PFSK-1 (cell line): ENCODE measurements at regions not wholly inside any gene's neighbourhood (a gene's known extent, or its start where the extent isn't known, plus 50 kb on each side); places are given as distances from the start of the nearest gene placed in this dataset.

Experiments
- FOXP2 ChIP-seq: optimal IDR thresholded peaks from 2 replicates; pipeline ENCODE3; 2011; ENCODE audit warnings: borderline replicate concordance, control low read depth, inconsistent platforms; ENCODE audit not compliant: insufficient read depth; ENCODE audit errors: extremely low read length, extremely low read depth
- POLR2AphosphoS5 ChIP-seq: IDR thresholded peaks from 2 replicates; pipeline ENCODE4 v1.6.1; 2012; ENCODE audit warnings: low read depth, mild to moderate bottlenecking, control low read depth, low read length, moderate library complexity
- SIN3A ChIP-seq: IDR thresholded peaks from 2 replicates; pipeline ENCODE4 v1.6.1; 2012; ENCODE audit warnings: mild to moderate bottlenecking, low read length, moderate library complexity, borderline replicate concordance; ENCODE audit not compliant: insufficient read depth
- TAF1 ChIP-seq: IDR thresholded peaks from 2 replicates; pipeline ENCODE4 v1.6.1; 2012; ENCODE audit warnings: low read length, control low read depth, borderline replicate concordance; ENCODE audit not compliant: insufficient read depth
- TF ChIP-seq, protein P1 (sequence below), 2 experiments: IDR thresholded peaks; 2 replicates each; pipeline versions ENCODE4 v1.6.1 to v1.8.0; 2011 to 2012; ENCODE audit warnings: low read depth in 2 of 2, low read length in 2 of 2, control low read depth in 1 of 2, inconsistent platforms in 1 of 2, mild to moderate bottlenecking in 1 of 2, moderate library complexity in 1 of 2; ENCODE audit not compliant: insufficient read depth in 1 of 2

DNA sequence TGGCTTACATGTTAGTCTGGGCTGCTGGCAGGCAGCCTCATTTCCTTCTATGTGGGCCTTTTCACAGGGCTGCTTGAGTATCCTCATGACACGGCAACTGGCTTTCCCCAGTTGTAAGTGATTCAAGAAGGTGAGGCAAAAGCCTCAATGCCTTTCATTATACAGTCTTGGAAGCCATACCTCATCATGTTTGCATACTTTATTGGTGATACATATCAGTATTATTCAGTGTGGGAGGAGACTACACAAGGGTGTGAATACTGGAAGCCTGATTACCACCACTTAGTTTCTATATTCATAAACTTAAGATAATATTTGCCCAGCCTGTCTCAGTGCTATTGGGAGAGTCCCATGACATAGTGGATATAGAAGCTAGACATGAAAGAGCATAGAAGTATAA, 346.8 kb downstream of the SOX2 start:
- TF ChIP-seq POLR2AphosphoS5 = no peak
- TF ChIP-seq, protein P1, sequence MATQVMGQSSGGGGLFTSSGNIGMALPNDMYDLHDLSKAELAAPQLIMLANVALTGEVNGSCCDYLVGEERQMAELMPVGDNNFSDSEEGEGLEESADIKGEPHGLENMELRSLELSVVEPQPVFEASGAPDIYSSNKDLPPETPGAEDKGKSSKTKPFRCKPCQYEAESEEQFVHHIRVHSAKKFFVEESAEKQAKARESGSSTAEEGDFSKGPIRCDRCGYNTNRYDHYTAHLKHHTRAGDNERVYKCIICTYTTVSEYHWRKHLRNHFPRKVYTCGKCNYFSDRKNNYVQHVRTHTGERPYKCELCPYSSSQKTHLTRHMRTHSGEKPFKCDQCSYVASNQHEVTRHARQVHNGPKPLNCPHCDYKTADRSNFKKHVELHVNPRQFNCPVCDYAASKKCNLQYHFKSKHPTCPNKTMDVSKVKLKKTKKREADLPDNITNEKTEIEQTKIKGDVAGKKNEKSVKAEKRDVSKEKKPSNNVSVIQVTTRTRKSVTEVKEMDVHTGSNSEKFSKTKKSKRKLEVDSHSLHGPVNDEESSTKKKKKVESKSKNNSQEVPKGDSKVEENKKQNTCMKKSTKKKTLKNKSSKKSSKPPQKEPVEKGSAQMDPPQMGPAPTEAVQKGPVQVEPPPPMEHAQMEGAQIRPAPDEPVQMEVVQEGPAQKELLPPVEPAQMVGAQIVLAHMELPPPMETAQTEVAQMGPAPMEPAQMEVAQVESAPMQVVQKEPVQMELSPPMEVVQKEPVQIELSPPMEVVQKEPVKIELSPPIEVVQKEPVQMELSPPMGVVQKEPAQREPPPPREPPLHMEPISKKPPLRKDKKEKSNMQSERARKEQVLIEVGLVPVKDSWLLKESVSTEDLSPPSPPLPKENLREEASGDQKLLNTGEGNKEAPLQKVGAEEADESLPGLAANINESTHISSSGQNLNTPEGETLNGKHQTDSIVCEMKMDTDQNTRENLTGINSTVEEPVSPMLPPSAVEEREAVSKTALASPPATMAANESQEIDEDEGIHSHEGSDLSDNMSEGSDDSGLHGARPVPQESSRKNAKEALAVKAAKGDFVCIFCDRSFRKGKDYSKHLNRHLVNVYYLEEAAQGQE (IDR thresholded peaks at IDR 0.05; ENCODE audit: insufficient read depth in 1 of 2, low read depth in 2 of 2, low read length in 2 of 2) = no peak
- no peak for TF ChIP-seq TAF1
- TF ChIP-seq SIN3A = no peak
- no peak for TF ChIP-seq FOXP2

DNA sequence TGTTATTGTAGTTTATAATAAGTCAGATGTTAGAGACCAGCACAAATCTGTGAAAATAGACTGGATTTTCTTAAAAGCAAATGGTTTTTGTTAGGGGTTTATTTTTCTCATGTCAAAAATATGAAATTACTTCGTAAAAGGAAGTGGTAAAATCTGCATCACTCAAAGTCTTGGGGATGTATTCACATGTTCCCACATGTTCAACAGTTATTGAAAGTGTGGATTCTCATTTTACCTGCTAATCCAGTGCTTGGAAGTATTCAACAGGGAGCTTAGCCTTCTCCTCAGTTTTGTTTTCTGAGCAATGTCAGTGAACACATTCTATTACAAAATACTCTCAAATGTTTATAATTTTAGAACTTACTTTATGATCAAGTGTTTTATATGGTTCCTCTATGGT, 352.0 kb downstream of the SOX2 start:
- TF ChIP-seq SIN3A (no peak), TAF1 (no peak), FOXP2 (no peak), POLR2AphosphoS5 (no peak)
- TF ChIP-seq, protein P1 (IDR thresholded peaks at IDR 0.05; ENCODE audit: insufficient read depth in 1 of 2, low read depth in 2 of 2, low read length in 2 of 2) = no peak

DNA sequence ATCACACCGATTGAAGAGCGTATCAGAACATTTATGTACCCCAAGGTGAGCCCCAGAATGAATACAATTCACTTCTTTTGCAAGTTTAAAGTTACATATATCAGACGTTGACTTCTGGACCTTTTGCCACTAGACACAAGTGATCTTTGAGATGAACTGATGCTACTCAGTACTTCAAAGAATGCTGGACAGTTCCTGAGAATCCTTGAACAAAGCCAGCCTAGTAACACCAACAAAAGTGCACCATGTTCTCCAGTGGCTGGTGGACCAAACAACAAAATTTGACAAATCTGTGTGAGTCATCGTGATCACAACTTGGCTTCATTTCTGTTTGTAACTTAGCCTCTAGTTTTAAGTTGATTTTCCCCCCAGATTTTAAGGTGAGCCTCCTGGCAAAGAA, 355.7 kb downstream of the SOX2 start:
- TF ChIP-seq TAF1 = no peak
- TF ChIP-seq, protein P1 (IDR thresholded peaks at IDR 0.05; ENCODE audit: insufficient read depth in 1 of 2, low read depth in 2 of 2, low read length in 2 of 2) = peak; percentile 58 to 85; a peak in 3 of 4 replicates
- no peak for TF ChIP-seq SIN3A

DNA sequence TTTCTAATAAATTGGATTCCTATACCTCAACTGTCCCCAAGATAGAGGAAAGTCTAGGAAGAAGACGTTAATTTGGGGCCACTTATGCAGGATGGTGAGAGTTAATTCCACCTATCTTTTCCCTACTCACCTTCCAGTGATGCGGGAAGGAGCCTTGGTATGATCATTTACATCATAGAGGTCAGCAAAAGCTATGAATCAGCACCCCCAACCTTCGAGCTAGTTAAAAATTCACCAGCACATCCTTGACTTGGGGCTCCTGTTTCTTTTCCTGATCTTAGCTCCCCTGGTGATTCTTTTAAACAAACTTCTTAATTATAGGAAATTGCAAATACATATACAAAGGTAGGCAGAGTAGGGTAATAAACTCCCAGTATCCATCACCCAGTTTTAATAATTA, 366.6 kb downstream of the SOX2 start:
- TF ChIP-seq, protein P1 (IDR thresholded peaks at IDR 0.05; ENCODE audit: insufficient read depth in 1 of 2, low read depth in 2 of 2, low read length in 2 of 2) = no peak
- TF ChIP-seq FOXP2 (no peak), SIN3A (no peak), POLR2AphosphoS5 (no peak), TAF1 (no peak)

DNA sequence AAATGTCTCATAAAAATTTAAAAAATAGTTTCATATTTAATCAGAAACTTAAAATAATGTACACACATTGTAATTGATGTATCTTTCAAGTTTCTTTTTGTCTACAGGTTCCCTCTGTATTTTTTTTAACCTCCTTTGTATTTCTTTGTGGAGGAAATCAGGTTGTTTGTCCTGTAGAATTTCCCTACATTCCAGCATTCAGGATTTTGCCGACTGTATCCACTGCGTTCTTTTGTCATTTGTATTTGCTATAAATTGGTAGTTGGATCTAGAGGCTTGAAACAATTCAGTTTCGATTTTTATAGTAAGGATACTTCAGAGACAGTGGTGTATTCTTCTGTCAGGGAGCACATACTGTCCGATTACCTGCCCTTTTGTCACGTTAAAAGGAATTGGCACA, 367.2 kb downstream of the SOX2 start:
- TF ChIP-seq POLR2AphosphoS5 (no peak), SIN3A (no peak), TAF1 (no peak), FOXP2 (no peak)
- TF ChIP-seq, protein P1 (IDR thresholded peaks at IDR 0.05; ENCODE audit: insufficient read depth in 1 of 2, low read depth in 2 of 2, low read length in 2 of 2) = no peak
